GM18498 (cell line): ENCODE measurements at regions not wholly inside any gene's neighbourhood (a gene's known extent, or its start where the extent isn't known, plus 50 kb on each side); places are given as distances from the start of the nearest gene placed in this dataset.

Experiments used
- ATAC-seq: cut with Tn5 transposase; IDR thresholded peaks from one replicate; pipeline ENCODE4 v1.9.1; 2021; ENCODE audit warnings: mild to moderate bottlenecking, moderate library complexity; ENCODE audit not compliant: unreplicated experiment

- ATAC-seq = no peak
These were observed 285.9 kb downstream of the XXYLT1 start for GRCh38 chr3:194985031-194985578.

GRCh38 chr3:194986208-194987043 lies 284.5 kb downstream of the XXYLT1 start:
- no peak for ATAC-seq

GRCh38 chr3:194987571-194988494 lies 283.1 kb downstream of the XXYLT1 start:
- no peak for ATAC-seq

- no peak for ATAC-seq
These were observed 282.3 kb downstream of the XXYLT1 start for GRCh38 chr3:194988495-194989165.

GRCh38 chr3:194989241-194989640 lies 281.7 kb downstream of the XXYLT1 start:
- ATAC-seq = no peak

DNA sequence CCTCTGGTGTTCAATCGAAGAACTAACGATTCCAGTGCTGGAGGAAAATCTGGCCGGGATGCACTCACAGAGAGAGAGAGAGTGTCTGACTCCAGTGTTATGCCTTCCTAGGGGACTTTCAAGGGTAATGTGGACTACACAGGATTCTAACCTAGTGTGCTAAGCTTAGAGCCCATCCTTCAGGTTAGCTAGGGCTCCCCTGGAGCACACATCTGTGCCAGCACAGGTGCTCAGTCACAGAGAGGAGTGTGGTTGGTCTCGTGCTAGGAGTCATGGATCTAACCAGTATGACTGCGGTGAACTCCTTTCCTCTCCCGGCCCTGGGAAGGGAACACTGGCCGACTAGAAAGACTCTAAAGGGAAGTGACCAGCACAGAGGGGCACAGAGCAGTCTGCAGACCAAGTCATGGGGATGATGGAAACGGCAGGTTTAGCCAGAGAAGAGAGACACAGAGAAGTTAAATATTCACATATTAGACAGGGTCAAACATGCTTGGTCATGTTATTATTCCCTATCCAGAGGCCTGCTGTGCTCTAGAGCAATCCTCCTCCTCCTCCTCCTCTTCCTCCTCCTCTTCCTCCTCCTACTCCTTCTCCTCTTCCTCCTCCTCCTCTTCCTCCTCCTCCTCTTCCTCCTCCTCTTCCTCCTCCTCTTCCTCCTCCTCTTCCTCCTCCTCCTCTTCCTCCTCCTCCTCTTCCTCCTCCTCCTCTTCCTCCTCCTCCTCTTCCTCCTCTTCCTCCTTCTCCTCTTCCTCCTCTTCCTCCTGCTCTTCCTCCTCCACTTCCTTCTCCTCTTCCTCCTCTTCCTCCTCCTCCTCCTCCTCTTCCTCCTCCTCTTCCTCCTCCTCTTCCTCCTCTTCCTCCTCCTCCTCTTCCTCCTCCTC lies 280.3 kb downstream of the XXYLT1 start:
- ATAC-seq = no peak

- ATAC-seq = no peak
These were observed 279.7 kb downstream of the XXYLT1 start for GRCh38 chr3:194991338-194991654.

GRCh38 chr3:194993896-194994295 lies 277.1 kb downstream of the XXYLT1 start:
- ATAC-seq = no peak

GRCh38 chr3:194994551-194994981 lies 276.4 kb downstream of the XXYLT1 start:
- ATAC-seq = no peak

- ATAC-seq = no peak
These were observed 275.6 kb downstream of the XXYLT1 start for GRCh38 chr3:194995334-194995733.

GRCh38 chr3:194995922-194996321 lies 275.0 kb downstream of the XXYLT1 start:
- no peak for ATAC-seq

GRCh38 chr3:194996746-194997145 lies 274.2 kb downstream of the XXYLT1 start:
- ATAC-seq = no peak

DNA sequence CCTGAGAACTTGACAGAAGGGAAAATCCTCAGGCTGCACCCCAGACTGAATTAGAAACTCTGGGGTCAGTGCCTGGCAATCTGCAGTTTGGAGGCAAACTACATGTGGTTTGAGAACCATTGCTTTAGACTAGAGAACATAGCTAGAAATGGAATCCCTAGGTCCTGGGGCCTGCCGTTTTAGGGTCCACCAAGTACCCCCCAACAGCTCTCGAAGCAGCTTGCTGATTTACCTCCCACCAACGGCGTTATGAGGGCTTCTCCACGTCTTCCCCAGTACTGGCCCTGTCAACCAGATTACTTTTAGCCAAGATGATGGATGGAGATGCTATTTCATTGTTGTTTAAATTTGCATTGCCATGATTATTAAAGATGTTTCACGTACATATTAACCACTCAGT lies 272.5 kb downstream of the XXYLT1 start:
- ATAC-seq = no peak

GRCh38 chr3:194998948-194999347 lies 272.0 kb downstream of the XXYLT1 start:
- ATAC-seq = no peak

GRCh38 chr3:194999491-194999890 lies 271.5 kb downstream of the XXYLT1 start:
- ATAC-seq = no peak

DNA sequence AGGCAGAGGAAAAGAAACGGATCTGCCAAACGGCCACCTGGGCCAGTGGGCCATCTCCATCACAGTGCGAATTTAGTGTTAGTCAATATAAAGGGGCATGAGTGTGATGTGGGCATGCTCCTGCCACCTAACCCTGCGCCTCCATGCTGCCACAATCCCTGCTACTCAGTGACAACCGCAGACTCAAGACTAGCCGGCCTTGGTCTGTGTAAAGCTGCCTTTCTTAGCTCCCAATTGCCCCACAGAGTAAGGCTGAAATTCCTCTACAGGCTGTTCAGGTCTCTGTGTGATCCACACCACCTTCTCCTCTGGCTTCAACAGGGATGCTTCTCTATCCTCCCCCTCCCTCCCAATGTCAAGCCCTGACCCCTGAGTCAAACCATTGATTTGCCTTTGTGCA lies 269.7 kb downstream of the XXYLT1 start:
- no peak for ATAC-seq

DNA sequence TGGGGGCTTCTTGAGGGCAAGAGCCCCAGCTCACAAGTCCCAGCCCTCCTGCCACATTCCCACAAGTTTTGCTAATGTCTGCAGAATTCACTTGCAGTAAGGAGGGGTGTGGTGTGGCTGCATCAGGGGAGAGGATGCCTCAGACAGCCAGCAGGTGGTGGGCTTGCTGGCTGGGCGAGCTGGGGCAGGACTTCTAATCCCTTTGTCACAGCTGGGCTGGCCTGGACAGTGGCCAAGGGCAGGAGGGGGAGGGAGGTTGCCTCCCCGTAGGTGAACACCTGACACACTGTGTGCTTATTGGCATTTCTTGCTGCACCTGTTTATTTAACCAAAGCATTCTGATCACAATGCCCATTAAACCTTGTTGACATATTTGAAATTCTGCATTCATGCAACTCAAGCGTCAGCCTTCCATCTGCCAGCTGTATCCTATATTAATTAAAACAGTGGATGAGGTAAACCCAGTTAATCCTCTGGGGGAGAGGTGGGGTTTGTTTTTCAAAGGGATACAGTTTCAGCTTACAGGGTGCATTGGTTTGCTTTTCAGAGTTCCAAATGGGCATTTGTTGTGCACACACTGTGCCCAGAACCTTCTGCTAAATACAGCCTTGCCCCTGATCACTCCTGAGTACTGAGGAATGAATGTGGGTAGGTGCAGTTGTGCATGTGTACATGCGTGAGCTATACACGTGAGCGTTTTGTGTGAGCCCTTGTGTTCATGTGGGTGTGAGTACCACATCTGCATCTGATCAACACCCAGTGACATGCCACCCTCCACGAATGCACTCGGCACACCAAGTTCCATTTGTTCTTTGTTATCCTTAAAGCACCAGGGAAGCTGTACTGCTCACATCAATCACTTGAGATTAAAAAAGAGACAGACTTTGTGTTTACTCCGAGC lies 268.7 kb downstream of the XXYLT1 start:
- no peak for ATAC-seq

DNA sequence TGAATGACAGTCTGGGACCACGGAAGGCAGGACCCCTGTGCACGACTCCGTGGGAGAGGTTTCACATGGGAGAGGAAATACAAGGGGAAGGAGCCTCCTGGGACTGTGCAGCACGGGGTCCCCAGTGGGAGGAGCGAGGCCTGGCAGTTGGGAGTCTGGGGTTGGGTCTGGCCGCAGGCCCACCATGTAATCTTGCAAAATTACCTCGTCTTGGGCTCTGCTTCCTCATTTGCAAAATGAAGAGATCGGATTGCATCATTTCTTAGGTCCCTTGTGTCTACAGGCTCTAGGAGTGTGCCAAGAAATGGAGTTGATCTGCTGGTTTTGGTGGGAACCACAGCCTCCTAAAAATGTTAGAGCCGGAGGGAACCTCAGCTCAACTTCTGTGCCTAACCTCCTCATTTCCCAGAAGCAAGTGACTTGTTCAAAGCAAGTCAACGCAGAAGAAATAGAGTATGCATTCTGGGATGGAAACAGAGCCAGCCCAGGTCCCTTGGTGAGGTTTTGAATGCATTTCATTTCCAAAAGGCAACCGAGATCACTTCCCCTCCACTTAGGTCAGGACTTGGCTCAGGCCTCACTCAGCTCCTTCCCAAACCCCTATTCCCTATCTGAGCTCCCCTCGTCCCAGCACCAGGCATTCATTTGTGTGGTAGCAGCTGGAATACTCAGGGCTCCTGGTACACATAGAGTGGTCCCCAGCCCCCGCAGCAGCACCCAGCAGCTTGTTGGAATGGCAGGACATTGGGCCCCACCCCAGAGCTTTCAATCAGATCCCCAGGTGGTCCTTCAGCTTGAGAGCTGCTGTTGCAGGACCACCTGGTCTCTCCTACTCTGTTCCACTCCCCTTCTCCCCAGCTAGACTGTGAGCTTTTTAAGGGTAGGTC lies 267.7 kb downstream of the XXYLT1 start:
- no peak for ATAC-seq
